Brain microvascular endothelial cell (primary cell): ENCODE measurements at regions not wholly inside any gene's neighbourhood (a gene's known extent, or its start where the extent isn't known, plus 50 kb on each side); places are given as distances from the start of the nearest gene placed in this dataset.

Source experiments
- DNase-seq: peaks from one replicate; pipeline ENCODE4 v3.0.0-alpha.2; 2020
- H3K27ac ChIP-seq: fragments of 250-450 bp; sonication (Bioruptor Pico); 2 replicates; pipeline ENCODE4 v1.5.1; 2020; ENCODE audit warnings: mild to moderate bottlenecking, moderate library complexity
- H3K27me3 ChIP-seq: fragments of 250-450 bp; sonication (Bioruptor Pico); replicated peaks from 2 replicates; pipeline ENCODE4 v1.5.1; 2020; ENCODE audit warnings: mild to moderate bottlenecking
- H3K36me3 ChIP-seq: fragments of 250-450 bp; sonication (Bioruptor Pico); replicated peaks from 2 replicates; pipeline ENCODE4 v1.5.1; 2020; ENCODE audit warnings: mild to moderate bottlenecking
- H3K4me3 ChIP-seq: 2 replicates; pipeline ENCODE4 v1.5.1; 2011; ENCODE audit warnings: low read depth, mild to moderate bottlenecking, control low read depth, low read length, moderate library complexity
- CTCF ChIP-seq: IDR thresholded peaks from 2 replicates; pipeline ENCODE4 v1.5.1; 2011; ENCODE audit warnings: low read depth, mild to moderate bottlenecking, moderate library complexity, low read length, control low read depth, inconsistent platforms; ENCODE audit errors: missing control alignments
- in situ Hi-C: cut with HindIII; loops from 2 replicates; pipeline ENCODE4 v1.10.0; 2017; ENCODE audit warnings: low sequenced_read_pairs, low pct_ligation_motif_present

DNA sequence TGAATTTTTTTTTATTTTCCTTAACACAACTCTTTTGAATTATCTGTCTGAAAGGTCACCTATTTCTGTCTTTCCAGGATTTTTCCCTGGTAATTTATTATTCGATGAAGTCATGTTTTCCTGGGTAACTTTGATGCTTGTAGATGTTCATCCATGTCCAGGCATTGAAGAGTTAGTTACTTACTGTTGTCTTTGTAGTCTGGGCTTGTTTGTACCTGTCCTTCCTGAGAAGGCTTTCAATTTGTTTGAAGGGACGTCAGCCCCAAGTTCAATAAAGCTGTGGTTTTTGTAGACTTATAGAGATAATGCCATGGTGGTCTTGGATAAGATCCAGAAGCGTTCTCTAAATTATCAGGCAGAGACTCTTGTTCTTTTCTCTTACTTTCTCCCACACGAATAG, 252.4 kb upstream of the ARHGAP24 start:
- DNase-seq, result no peak
- in situ Hi-C loops, result no loop called here
- TF ChIP-seq CTCF, result no peak
- H3K27ac ChIP-seq, result no peak overlapping the region
- H3K27me3 ChIP-seq, result no peaks in the 10 kb centered on the region
- H3K36me3 ChIP-seq, result no peaks in the 10 kb centered on the region
- H3K4me3 ChIP-seq, result no peak overlapping the region

DNA sequence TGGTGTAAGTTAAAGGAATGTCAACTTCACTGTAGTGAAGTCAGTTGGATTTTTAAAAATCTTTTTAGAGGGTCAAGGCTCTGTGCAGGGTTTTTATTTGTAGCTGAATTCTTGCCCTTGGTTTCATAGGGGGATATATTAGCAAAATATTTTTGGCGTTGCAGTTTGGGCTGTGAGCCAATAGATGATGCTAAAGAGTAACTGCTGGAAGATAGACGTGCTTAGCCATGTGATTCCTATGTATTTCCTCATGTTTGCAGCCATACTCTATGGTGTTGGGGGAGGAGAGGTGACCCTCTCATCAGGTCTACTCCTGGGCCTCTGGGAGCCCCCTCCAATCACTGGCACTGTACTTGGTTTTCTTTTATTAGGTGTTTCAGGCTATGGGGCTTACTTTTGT, 246.7 kb upstream of the ARHGAP24 start:
- DNase-seq, result no peak
- H3K27ac ChIP-seq, result no peak overlapping the region
- H3K36me3 ChIP-seq, result no peaks in the 10 kb centered on the region
- no peak overlapping the region for H3K4me3 ChIP-seq
- H3K27me3 ChIP-seq, result no peaks in the 10 kb centered on the region
- no peak for TF ChIP-seq CTCF
- in situ Hi-C loops, result no loop called here

- no peak for TF ChIP-seq CTCF
Measured at GRCh38 chr4:85233516-85233915, 241.4 kb upstream of the ARHGAP24 start.

DNA sequence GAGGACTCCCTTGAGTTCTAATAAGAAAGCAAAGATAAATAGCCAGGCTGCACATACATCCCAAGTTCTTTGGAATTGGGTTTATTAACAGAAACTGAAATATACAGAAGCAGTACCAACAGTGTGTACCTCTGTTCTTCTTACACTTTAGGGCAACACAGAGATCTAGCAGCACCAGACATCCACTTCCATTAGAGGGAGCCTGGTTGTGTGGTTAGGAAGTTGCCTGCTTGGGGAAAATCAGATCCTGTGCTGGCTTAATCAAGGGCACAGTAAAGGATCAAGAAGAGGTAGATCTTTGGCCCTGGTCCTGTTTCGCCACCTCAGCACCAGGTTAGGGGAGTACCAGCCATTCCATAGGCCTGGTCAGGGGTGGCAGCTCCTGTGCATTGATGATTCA, 231.1 kb upstream of the ARHGAP24 start:
- no peak for DNase-seq
- H3K4me3 ChIP-seq, result no peak overlapping the region
- no peak for TF ChIP-seq CTCF

More at GRCh38 chr4:85233516-85233915, 241.4 kb upstream of the ARHGAP24 start:
- no peak overlapping the region for H3K4me3 ChIP-seq
- in situ Hi-C loops, result no loop called here
- no peak overlapping the region for H3K27ac ChIP-seq
- no peak for DNase-seq
- no peaks in the 10 kb centered on the region for H3K27me3 ChIP-seq
- H3K36me3 ChIP-seq, result no peaks in the 10 kb centered on the region

DNA sequence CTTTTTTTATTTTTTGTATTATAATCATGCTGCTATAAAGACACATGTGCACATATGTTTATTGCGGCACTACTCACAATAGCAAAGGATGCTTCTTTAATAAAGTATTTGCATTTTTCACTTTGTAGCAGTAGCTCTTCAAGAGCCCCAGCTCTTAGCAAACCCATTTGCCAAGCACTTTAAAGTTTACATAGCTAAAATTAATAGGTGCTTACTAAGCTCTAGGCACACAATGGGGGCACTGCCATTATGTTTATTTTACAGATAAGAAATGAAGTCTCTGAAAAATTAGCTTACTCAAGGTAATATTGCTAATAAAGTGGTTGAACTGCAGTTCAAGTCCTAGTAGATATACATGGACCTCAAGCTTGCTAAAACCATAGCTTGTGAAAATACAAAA, 230.3 kb upstream of the ARHGAP24 start:
- no peak for DNase-seq
- Histone ChIP-seq H3K36me3 (no peaks in the 10 kb centered on the region), H3K27me3 (no peaks in the 10 kb centered on the region), H3K4me3 (no peak overlapping the region), H3K27ac (no peak overlapping the region)
- in situ Hi-C loops, result no loop called here
- TF ChIP-seq CTCF, result no peak

More for the DNA sequence above, 231.1 kb upstream of the ARHGAP24 start:
- Histone ChIP-seq H3K27ac (no peak overlapping the region), H3K27me3 (no peaks in the 10 kb centered on the region), H3K36me3 (no peaks in the 10 kb centered on the region)
- in situ Hi-C loops, result no loop called here

- no peaks in the 10 kb centered on the region for H3K27me3 ChIP-seq
- no peaks in the 10 kb centered on the region for H3K36me3 ChIP-seq
- DNase-seq, result no peak
- H3K4me3 ChIP-seq, result no peak overlapping the region
- TF ChIP-seq CTCF, result no peak
- in situ Hi-C loops, result no loop called here
- no peak overlapping the region for H3K27ac ChIP-seq
Measured at GRCh38 chr4:85246055-85246454, 228.9 kb upstream of the ARHGAP24 start.
